ENCODE measurements at regions not wholly inside any gene's neighbourhood (a gene's known extent, or its start where the extent isn't known, plus 50 kb on each side); places are given as distances from the start of the nearest gene placed in this dataset.
"Not testable (repeated sequence)": the region's sequence is repeated elsewhere in the genome, so short reads cannot be mapped to it uniquely, and the experiment has no call there.

GRCh38 chr3:144494651-144495050, 523.0 kb downstream of the DIPK2A start:
- not testable (repeated sequence) for TF ChIP-seq PKNOX1 (IDR thresholded peaks at IDR 0.05); TARDBP (IDR thresholded peaks at IDR 0.05); BHLHE40 (IDR thresholded peaks at IDR 0.05; ENCODE audit: borderline replicate concordance)
